H9 (cell line): ENCODE measurements at regions not wholly inside any gene's neighbourhood (a gene's known extent, or its start where the extent isn't known, plus 50 kb on each side); places are given as distances from the start of the nearest gene placed in this dataset.
A peak's percentile ranks its signal among the peaks of the same experiment; 100 is the strongest.

Experiments used
- DNase-seq: peaks from one replicate; pipeline ENCODE4 v3.0.0-alpha.2; 2017
- H2AFZ ChIP-seq: one replicate; pipeline ENCODE4 v1.6.1; 2013; ENCODE audit warnings: mild to moderate bottlenecking, low read length, control low read depth, moderate library complexity
- H2AK5ac ChIP-seq: 2 replicates; pipeline ENCODE4 v1.6.1; 2013; ENCODE audit warnings: low read length, control low read depth, mixed read lengths; ENCODE audit not compliant: insufficient read length
- H2BK120ac ChIP-seq: one replicate; pipeline ENCODE4 v1.6.1; 2013; ENCODE audit warnings: low read depth, mild to moderate bottlenecking, low read length, control low read depth, inconsistent platforms; ENCODE audit not compliant: poor library complexity, severe bottlenecking
- H2BK12ac ChIP-seq: 2 replicates; pipeline ENCODE4 v1.6.1; 2013; ENCODE audit warnings: low read length, control low read depth, mixed read lengths, low read depth; ENCODE audit not compliant: insufficient read length
- H2BK15ac ChIP-seq: 2 replicates; pipeline ENCODE4 v1.6.1; 2013; ENCODE audit warnings: low read depth, low read length, control low read depth
- H2BK20ac ChIP-seq: one replicate; pipeline ENCODE4 v1.6.1; 2013; ENCODE audit warnings: low read depth, mild to moderate bottlenecking, low read length, control low read depth, inconsistent platforms; ENCODE audit not compliant: poor library complexity, severe bottlenecking
- H2BK5ac ChIP-seq: 2 replicates; pipeline ENCODE4 v1.6.1; 2013; ENCODE audit warnings: low read length, control low read depth, mixed read lengths; ENCODE audit not compliant: insufficient read length
- H3K14ac ChIP-seq: 2 replicates; pipeline ENCODE4 v1.6.1; 2013; ENCODE audit warnings: low read length, control low read depth; ENCODE audit not compliant: insufficient read depth
- H3K18ac ChIP-seq: 2 replicates; pipeline ENCODE4 v1.6.1; 2013; ENCODE audit warnings: low read depth, mild to moderate bottlenecking, mixed read lengths, low read length, control low read depth; ENCODE audit not compliant: insufficient read length
- H3K23ac ChIP-seq: 2 replicates; pipeline ENCODE4 v1.6.1; 2013; ENCODE audit warnings: low read length, control low read depth, mixed read lengths, low read depth; ENCODE audit not compliant: insufficient read length
- H3K23me2 ChIP-seq: 2 replicates; pipeline ENCODE4 v1.6.1; 2013; ENCODE audit warnings: low read depth, mild to moderate bottlenecking, mixed read lengths, low read length, control low read depth; ENCODE audit not compliant: insufficient read length, poor library complexity, severe bottlenecking
- H3K27ac ChIP-seq: 2 replicates; pipeline ENCODE4 v1.5.1; 2013; ENCODE audit warnings: low read length, control low read depth, mixed read lengths, low read depth; ENCODE audit not compliant: insufficient read length
- H3K27me3 ChIP-seq: 2 replicates; pipeline ENCODE4 v1.6.1; 2013; ENCODE audit warnings: low read length, control low read depth, inconsistent platforms; ENCODE audit not compliant: insufficient read depth
- H3K4ac ChIP-seq: 2 replicates; pipeline ENCODE4 v1.6.1; 2013; ENCODE audit warnings: low read depth, mild to moderate bottlenecking, control low read depth, inconsistent platforms, low read length, moderate library complexity
- H3K4me1 ChIP-seq: 2 replicates; pipeline ENCODE4 v1.6.1; 2013; ENCODE audit warnings: low read length, control low read depth, inconsistent platforms; ENCODE audit not compliant: insufficient read depth
- H3K4me2 ChIP-seq: 2 replicates; pipeline ENCODE4 v1.6.1; 2013; ENCODE audit warnings: low read length, control low read depth, mixed read lengths; ENCODE audit not compliant: insufficient read length, insufficient read depth
- H3K56ac ChIP-seq: 2 replicates; pipeline ENCODE4 v1.6.1; 2013; ENCODE audit warnings: low read depth, mild to moderate bottlenecking, mixed read lengths, low read length, control low read depth; ENCODE audit not compliant: insufficient read length
- H3K79me1 ChIP-seq: 2 replicates; pipeline ENCODE4 v1.6.1; 2013; ENCODE audit warnings: low read depth, mild to moderate bottlenecking, moderate library complexity, low read length, control low read depth, inconsistent platforms; ENCODE audit not compliant: insufficient read depth, poor library complexity, severe bottlenecking
- H3K79me2 ChIP-seq: 2 replicates; pipeline ENCODE4 v1.6.1; 2013; ENCODE audit warnings: low read length, control low read depth, inconsistent platforms; ENCODE audit not compliant: insufficient read depth
- H3K9ac ChIP-seq: 2 replicates; pipeline ENCODE4 v1.6.1; 2013; ENCODE audit warnings: low read length, control low read depth, mixed read lengths; ENCODE audit not compliant: insufficient read length; ENCODE audit errors: extremely low read depth
- H3K9me3 ChIP-seq: one replicate; pipeline ENCODE4 v1.6.1; 2013; ENCODE audit warnings: low read depth, low read length, inconsistent platforms; ENCODE audit not compliant: control insufficient read depth
- H3T11ph ChIP-seq: one replicate; pipeline ENCODE4 v1.6.1; 2013; ENCODE audit warnings: mild to moderate bottlenecking, low read length, control low read depth, inconsistent platforms
- H4K20me1 ChIP-seq: one replicate; pipeline ENCODE4 v1.6.1; 2013; ENCODE audit not compliant: control insufficient read depth, insufficient read length, insufficient read depth
- H4K5ac ChIP-seq: 2 replicates; pipeline ENCODE4 v1.6.1; 2013; ENCODE audit warnings: low read depth, mild to moderate bottlenecking, mixed read lengths, low read length, control low read depth; ENCODE audit not compliant: insufficient read length
- H4K8ac ChIP-seq: replicated peaks from 2 replicates; pipeline ENCODE4 v1.6.1; 2013; ENCODE audit warnings: low read length, control low read depth, mixed read lengths, low read depth; ENCODE audit not compliant: insufficient read length
- H4K91ac ChIP-seq: 2 replicates; pipeline ENCODE4 v1.6.1; 2013; ENCODE audit warnings: low read depth, mild to moderate bottlenecking, moderate library complexity, mixed read lengths, low read length, control low read depth; ENCODE audit not compliant: insufficient read length
- H3K27ac Mint-ChIP-seq, 3 experiments: 2 replicates in 2 of 3; 3 replicates in 1 of 3; pipeline ENCODE4 v1.8.0; 2020 to 2021; ENCODE audit warnings: mixed read lengths in 3 of 3, mild to moderate bottlenecking in 1 of 3, moderate library complexity in 1 of 3
- H3K27me3 Mint-ChIP-seq: 2 replicates; pipeline ENCODE4 v1.8.0; 2021; ENCODE audit warnings: low read depth, mild to moderate bottlenecking, moderate library complexity, mixed read lengths
- H3K36me3 Mint-ChIP-seq, 3 experiments: 2 replicates in 2 of 3; 3 replicates in 1 of 3; pipeline ENCODE4 v1.8.0; 2020 to 2021; ENCODE audit warnings: low read depth in 3 of 3, mixed read lengths in 3 of 3; ENCODE audit not compliant: insufficient read depth in 1 of 3
- H3K4me1 Mint-ChIP-seq, 2 experiments: 2 replicates each; pipeline ENCODE4 v1.8.0; 2020; ENCODE audit warnings: mixed read lengths in 2 of 2
- H3K4me3 Mint-ChIP-seq, 2 experiments: 2 replicates in 1 of 2; 3 replicates in 1 of 2; pipeline ENCODE4 v1.8.0; 2020 to 2021; ENCODE audit warnings: mild to moderate bottlenecking in 2 of 2, mixed read lengths in 2 of 2, moderate library complexity in 1 of 2
- H3K9me3 Mint-ChIP-seq, 2 experiments: 2 replicates in 1 of 2; 3 replicates in 1 of 2; pipeline ENCODE4 v1.8.0; 2020; ENCODE audit warnings: mild to moderate bottlenecking in 2 of 2, mixed read lengths in 2 of 2, moderate library complexity in 1 of 2
- WGBS: extraction: QIAGEN DNeasy Blood & Tissue Kit; methylation state at CpG from one replicate; pipeline ENCODE4 v1.1.7; 2013; ENCODE audit warnings: missing lambda C conversion rate, low lambda C conversion rate, mixed read lengths; ENCODE audit not compliant: insufficient read length; ENCODE audit errors: extremely low coverage; 5-methylcytosine and 5-hydroxymethylcytosine counted together
- TF ChIP-seq, protein P1 (sequence below): fragments of 200-600 bp; sonication (generic); conservative IDR thresholded peaks from 3 replicates; pipeline ENCODE4 v1.8.0; 2021; ENCODE audit warnings: antibody characterized with exemption, mild to moderate bottlenecking

- Mint-ChIP-seq H3K4me1 (peaks cover 25 to 26% of the 10 kb centered on the region in 2 experiments), H3K9me3 (peaks cover 0 to 5% of the 10 kb centered on the region in 2 experiments; a peak in 4 of 5 replicates), H3K27ac (peak overlapping the region in 1 of 3 experiments; percentile 81; a peak in 1 of 7 replicates), H3K27me3 (peaks cover 2% of the 10 kb centered on the region), H3K4me3 (no peak overlapping the region), H3K36me3 (peaks cover 4 to 16% (median 6%) of the 10 kb centered on the region in 3 experiments; a peak in 4 of 7 replicates)
- Histone ChIP-seq H3K4ac (no peak overlapping the region), H2AFZ (no peak overlapping the region), H3K14ac (no peak overlapping the region), H3K79me2 (no peaks in the 10 kb centered on the region), H3K9ac (no peak overlapping the region), H3K27me3 (no peaks in the 10 kb centered on the region), H2BK15ac (no peak overlapping the region), H3K4me2 (no peak overlapping the region), H2AK5ac (no peak overlapping the region), H3K4me1 (no peaks in the 10 kb centered on the region; the same call in 1 of the 2 replicates), H3K79me1 (no peaks in the 10 kb centered on the region), H4K8ac (no peak overlapping the region), H4K20me1 (no peaks in the 10 kb centered on the region), H3K23ac (no peak overlapping the region), H3T11ph (no peak overlapping the region), H2BK20ac (no peak overlapping the region), H4K5ac (no peak overlapping the region), H4K91ac (no peak overlapping the region), H2BK5ac (no peak overlapping the region), H3K56ac (no peak overlapping the region), H2BK120ac (no peak overlapping the region), H3K9me3 (no peaks in the 10 kb centered on the region), H3K23me2 (no peaks in the 10 kb centered on the region), H3K18ac (no peak overlapping the region), H2BK12ac (no peak overlapping the region), H3K27ac (no peak overlapping the region)
- no peak for DNase-seq
- TF ChIP-seq, protein P1, sequence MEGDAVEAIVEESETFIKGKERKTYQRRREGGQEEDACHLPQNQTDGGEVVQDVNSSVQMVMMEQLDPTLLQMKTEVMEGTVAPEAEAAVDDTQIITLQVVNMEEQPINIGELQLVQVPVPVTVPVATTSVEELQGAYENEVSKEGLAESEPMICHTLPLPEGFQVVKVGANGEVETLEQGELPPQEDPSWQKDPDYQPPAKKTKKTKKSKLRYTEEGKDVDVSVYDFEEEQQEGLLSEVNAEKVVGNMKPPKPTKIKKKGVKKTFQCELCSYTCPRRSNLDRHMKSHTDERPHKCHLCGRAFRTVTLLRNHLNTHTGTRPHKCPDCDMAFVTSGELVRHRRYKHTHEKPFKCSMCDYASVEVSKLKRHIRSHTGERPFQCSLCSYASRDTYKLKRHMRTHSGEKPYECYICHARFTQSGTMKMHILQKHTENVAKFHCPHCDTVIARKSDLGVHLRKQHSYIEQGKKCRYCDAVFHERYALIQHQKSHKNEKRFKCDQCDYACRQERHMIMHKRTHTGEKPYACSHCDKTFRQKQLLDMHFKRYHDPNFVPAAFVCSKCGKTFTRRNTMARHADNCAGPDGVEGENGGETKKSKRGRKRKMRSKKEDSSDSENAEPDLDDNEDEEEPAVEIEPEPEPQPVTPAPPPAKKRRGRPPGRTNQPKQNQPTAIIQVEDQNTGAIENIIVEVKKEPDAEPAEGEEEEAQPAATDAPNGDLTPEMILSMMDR, result no peak
- WGBS, result no CpG with 5 or more reads among the region's 3 CpGs
Observed at GRCh38 chr10:93146336-93146735, 72.6 kb downstream of the CYP26A1 start.
